ENCODE measurements at regions not wholly inside any gene's neighbourhood (a gene's known extent, or its start where the extent isn't known, plus 50 kb on each side); places are given as distances from the start of the nearest gene placed in this dataset.

DNA sequence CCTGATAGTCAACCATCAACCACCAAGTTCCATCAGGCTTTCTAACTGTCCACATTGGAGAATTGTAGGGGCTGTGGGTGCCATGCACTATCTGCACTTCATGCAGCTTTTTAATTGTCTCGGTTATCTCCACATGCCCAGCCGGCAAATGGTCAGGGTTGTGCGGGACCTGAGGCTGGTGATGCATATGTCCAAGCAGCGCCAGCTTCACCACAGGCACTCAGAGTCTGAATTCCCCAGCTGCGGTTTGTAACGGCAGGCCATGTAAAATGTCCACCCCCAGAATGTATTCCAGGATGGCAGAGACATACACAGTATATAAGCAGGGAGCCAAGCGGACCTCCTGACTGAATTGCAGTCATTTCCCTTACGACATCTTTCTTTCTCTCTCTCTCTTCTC, 435.6 kb downstream of the DYNC2H1 start (continued):
- TF ChIP-seq ZBTB49 (tag by site-specific recombination; IDR thresholded peaks at IDR 0.05; ENCODE audit: low read depth) (no peak), RBAK (tag by site-specific recombination; IDR thresholded peaks at IDR 0.05) (no peak), ZNF473 (tag by site-specific recombination; IDR thresholded peaks at IDR 0.05) (no peak)

GRCh38 chr11:103545551-103545950, 436.3 kb downstream of the DYNC2H1 start:
- H3K27ac ChIP-seq (ENCODE audit: extremely low read depth, low read depth, low read length), result no peak overlapping the region
- H3K36me3 ChIP-seq (ENCODE audit: control insufficient read depth in 2 of 2, insufficient read depth in 1 of 2, low read length in 2 of 2), result no peaks in the 10 kb centered on the region
- H3K4me1 ChIP-seq (ENCODE audit: control insufficient read depth, insufficient read depth, low read length), result no peaks in the 10 kb centered on the region
- ChIA-PET POLR2A (no interaction called here), CTCF (no interaction called here)
- no peak overlapping the region for H3K4me3 ChIP-seq (ENCODE audit: low read depth, low read length)
- H3K9me3 ChIP-seq (ENCODE audit: control insufficient read depth, insufficient read depth, low read depth, low read length), result no peaks in the 10 kb centered on the region
- TF ChIP-seq, protein P1, sequence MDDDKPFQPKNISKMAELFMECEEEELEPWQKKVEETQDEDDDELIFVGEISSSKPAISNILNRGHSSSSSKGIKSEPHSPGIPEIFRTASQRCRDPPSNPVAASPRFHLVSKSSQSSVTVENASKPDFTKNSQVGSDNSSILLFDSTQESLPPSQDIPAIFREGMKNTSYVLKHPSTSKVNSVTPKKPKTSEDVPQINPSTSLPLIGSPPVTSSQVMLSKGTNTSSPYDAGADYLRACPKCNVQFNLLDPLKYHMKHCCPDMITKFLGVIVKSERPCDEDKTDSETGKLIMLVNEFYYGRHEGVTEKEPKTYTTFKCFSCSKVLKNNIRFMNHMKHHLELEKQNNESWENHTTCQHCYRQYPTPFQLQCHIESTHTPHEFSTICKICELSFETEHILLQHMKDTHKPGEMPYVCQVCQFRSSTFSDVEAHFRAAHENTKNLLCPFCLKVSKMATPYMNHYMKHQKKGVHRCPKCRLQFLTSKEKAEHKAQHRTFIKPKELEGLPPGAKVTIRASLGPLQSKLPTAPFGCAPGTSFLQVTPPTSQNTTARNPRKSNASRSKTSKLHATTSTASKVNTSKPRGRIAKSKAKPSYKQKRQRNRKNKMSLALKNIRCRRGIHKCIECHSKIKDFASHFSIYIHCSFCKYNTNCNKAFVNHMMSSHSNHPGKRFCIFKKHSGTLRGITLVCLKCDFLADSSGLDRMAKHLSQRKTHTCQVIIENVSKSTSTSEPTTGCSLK (tag by site-specific recombination; IDR thresholded peaks at IDR 0.05), result no peak
- TF ChIP-seq ZNF692 (tag by site-specific recombination; IDR thresholded peaks at IDR 0.05), result no peak
- no peak for TF ChIP-seq ZNF19 (tag by site-specific recombination; IDR thresholded peaks at IDR 0.05; ENCODE audit: low read depth)
- TF ChIP-seq GLI2 (tag by site-specific recombination; IDR thresholded peaks at IDR 0.05; ENCODE audit: borderline replicate concordance, low read depth), result no peak
- TF ChIP-seq KLF9 (tag by site-specific recombination; IDR thresholded peaks at IDR 0.05; ENCODE audit: low read depth), result no peak
- TF ChIP-seq ZNF157 (tag by site-specific recombination; IDR thresholded peaks at IDR 0.05), result no peak
- TF ChIP-seq ZFP69B (tag by site-specific recombination; IDR thresholded peaks at IDR 0.05), result no peak
- no peak for TF ChIP-seq MYNN (tag by site-specific recombination; IDR thresholded peaks at IDR 0.05; ENCODE audit: borderline replicate concordance)
- no peak for TF ChIP-seq ZNF366 (tag by site-specific recombination; conservative IDR thresholded peaks at IDR 0.05)
- TF ChIP-seq TRIM28 (IDR thresholded peaks at IDR 0.05; ENCODE audit: borderline replicate concordance, low read length), result no peak
- no peak for TF ChIP-seq MEIS1 (CRISPR knock-in tag; IDR thresholded peaks at IDR 0.05; ENCODE audit: borderline replicate concordance)
- TF ChIP-seq ZNF596 (tag by site-specific recombination; IDR thresholded peaks at IDR 0.05), result no peak
- no peak for TF ChIP-seq ZBTB20 (tag by site-specific recombination; IDR thresholded peaks at IDR 0.05)

GRCh38 chr11:103546236-103546635, 437.0 kb downstream of the DYNC2H1 start:
- Histone ChIP-seq H3K4me3 (ENCODE audit: low read depth, low read length) (no peak overlapping the region), H3K27ac (ENCODE audit: extremely low read depth, low read depth, low read length) (no peak overlapping the region), H3K9me3 (ENCODE audit: control insufficient read depth, insufficient read depth, low read depth, low read length) (no peaks in the 10 kb centered on the region), H3K4me1 (ENCODE audit: control insufficient read depth, insufficient read depth, low read length) (no peaks in the 10 kb centered on the region), H3K36me3 (ENCODE audit: control insufficient read depth in 2 of 2, insufficient read depth in 1 of 2, low read length in 2 of 2) (no peaks in the 10 kb centered on the region)
- POLR2A ChIA-PET, result no interaction called here
- CTCF ChIA-PET, result interaction anchor here (2.5 kb wide), 1 partner anchor 8 kb away, joined by 12 read pairs; no protein-coding TSS in a partner anchor
- TF ChIP-seq ZNF449 (tag by site-specific recombination; IDR thresholded peaks at IDR 0.05) (no peak), ZNF558 (tag by site-specific recombination; IDR thresholded peaks at IDR 0.05) (no peak), ZNF24 (tag by site-specific recombination; IDR thresholded peaks at IDR 0.05) (no peak), ZNF510 (tag by site-specific recombination; IDR thresholded peaks at IDR 0.05; ENCODE audit: insufficient replicate concordance) (no peak), ZNF776 (tag by site-specific recombination; IDR thresholded peaks at IDR 0.05; ENCODE audit: borderline replicate concordance) (no peak), ZSCAN16 (tag by site-specific recombination; IDR thresholded peaks at IDR 0.05) (no peak), ZNF335 (tag by site-specific recombination; conservative IDR thresholded peaks at IDR 0.05) (no peak)
- TF ChIP-seq, protein P2, sequence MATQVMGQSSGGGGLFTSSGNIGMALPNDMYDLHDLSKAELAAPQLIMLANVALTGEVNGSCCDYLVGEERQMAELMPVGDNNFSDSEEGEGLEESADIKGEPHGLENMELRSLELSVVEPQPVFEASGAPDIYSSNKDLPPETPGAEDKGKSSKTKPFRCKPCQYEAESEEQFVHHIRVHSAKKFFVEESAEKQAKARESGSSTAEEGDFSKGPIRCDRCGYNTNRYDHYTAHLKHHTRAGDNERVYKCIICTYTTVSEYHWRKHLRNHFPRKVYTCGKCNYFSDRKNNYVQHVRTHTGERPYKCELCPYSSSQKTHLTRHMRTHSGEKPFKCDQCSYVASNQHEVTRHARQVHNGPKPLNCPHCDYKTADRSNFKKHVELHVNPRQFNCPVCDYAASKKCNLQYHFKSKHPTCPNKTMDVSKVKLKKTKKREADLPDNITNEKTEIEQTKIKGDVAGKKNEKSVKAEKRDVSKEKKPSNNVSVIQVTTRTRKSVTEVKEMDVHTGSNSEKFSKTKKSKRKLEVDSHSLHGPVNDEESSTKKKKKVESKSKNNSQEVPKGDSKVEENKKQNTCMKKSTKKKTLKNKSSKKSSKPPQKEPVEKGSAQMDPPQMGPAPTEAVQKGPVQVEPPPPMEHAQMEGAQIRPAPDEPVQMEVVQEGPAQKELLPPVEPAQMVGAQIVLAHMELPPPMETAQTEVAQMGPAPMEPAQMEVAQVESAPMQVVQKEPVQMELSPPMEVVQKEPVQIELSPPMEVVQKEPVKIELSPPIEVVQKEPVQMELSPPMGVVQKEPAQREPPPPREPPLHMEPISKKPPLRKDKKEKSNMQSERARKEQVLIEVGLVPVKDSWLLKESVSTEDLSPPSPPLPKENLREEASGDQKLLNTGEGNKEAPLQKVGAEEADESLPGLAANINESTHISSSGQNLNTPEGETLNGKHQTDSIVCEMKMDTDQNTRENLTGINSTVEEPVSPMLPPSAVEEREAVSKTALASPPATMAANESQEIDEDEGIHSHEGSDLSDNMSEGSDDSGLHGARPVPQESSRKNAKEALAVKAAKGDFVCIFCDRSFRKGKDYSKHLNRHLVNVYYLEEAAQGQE (tag by site-specific recombination; IDR thresholded peaks at IDR 0.05), result no peak

Measured in HEK293 (cell line).